ENCODE measurements at regions not wholly inside any gene's neighbourhood (a gene's known extent, or its start where the extent isn't known, plus 50 kb on each side); places are given as distances from the start of the nearest gene placed in this dataset.

- TF ChIP-seq CTCF (conservative IDR thresholded peaks at IDR 0.05; ENCODE audit: low read depth, low read length) (no peak), EZH2 (IDR thresholded peaks at IDR 0.05; ENCODE audit: borderline replicate concordance, low read depth, low read length, poor library complexity, severe bottlenecking) (no peak)
Observed at GRCh38 chr1:214943054-214943453, 139.5 kb upstream of the KCNK2 start.
